T-cell (primary cell): ENCODE measurements at regions not wholly inside any gene's neighbourhood (a gene's known extent, or its start where the extent isn't known, plus 50 kb on each side); places are given as distances from the start of the nearest gene placed in this dataset.

ENCODE experiments used
- ATAC-seq, 4 experiments: fragments of 200-7000 bp in 3 of 4; fragments of 150-1000 bp in 1 of 4; cut with Tn5 transposase; replicated peaks in 1 of 4; 1 replicate in 3 of 4; 2 replicates in 1 of 4; pipeline ENCODE4 v1.10.0; 2021; ENCODE audit warnings: moderate library complexity in 3 of 4, mild to moderate bottlenecking in 2 of 4, moderate number of reproducible peaks in 1 of 4
- CTCF ChIA-PET, 2 donors: fragments of 300-600 bp; sonication (Branson Sonifier 250); formaldehyde crosslinking; loops; one replicate each; lab custom pipeline; 2022; ENCODE audit warnings: antibody characterized with exemption in 2 of 2; lab: Charles Lee
- POLR2A ChIA-PET, 2 donors: fragments of 300-600 bp; sonication (Branson Sonifier 250); formaldehyde crosslinking; loops; one replicate each; lab custom pipeline; 2022; ENCODE audit warnings: antibody characterized with exemption in 2 of 2; lab: Charles Lee
- DNase-seq, 35 experiments: peaks; one replicate each; pipeline versions ENCODE4 v3.0.0 to v3.0.0-alpha.2; 2013 to 2023
- H3K27ac ChIP-seq: one replicate; pipeline ENCODE4 v1.5.1; 2013; ENCODE audit warnings: low read length
- H3K27me3 ChIP-seq, 2 experiments: replicated peaks in 1 of 2; 1 replicate in 1 of 2; 2 replicates in 1 of 2; pipeline versions ENCODE4 v1.6.1 to v1.7.0; 2013; ENCODE audit warnings: low read length in 1 of 2, mixed read lengths in 1 of 2; ENCODE audit not compliant: control insufficient read depth in 2 of 2, insufficient read depth in 2 of 2; ENCODE audit errors: extremely low read depth in 1 of 2
- H3K36me3 ChIP-seq, 2 donors: 1 replicate in 1 of 2; 2 replicates in 1 of 2; pipeline versions ENCODE4 v1.6.1 to v1.7.0; 2013; ENCODE audit warnings: low read length in 1 of 2; ENCODE audit not compliant: control insufficient read depth in 2 of 2, insufficient read depth in 1 of 2; ENCODE audit errors: extremely low read depth in 1 of 2
- H3K4me1 ChIP-seq, 2 experiments: 1 replicate in 1 of 2; 2 replicates in 1 of 2; pipeline versions ENCODE4 v1.6.1 to v1.7.0; 2013; ENCODE audit warnings: low read length in 2 of 2, mixed read lengths in 1 of 2; ENCODE audit not compliant: insufficient read depth in 2 of 2, control insufficient read depth in 1 of 2; ENCODE audit errors: extremely low read depth in 1 of 2
- H3K4me3 ChIP-seq, 2 donors: 1 replicate in 1 of 2; 2 replicates in 1 of 2; pipeline versions ENCODE4 v1.5.1 to v1.7.0; 2013; ENCODE audit warnings: mild to moderate bottlenecking in 2 of 2, low read length in 1 of 2, moderate library complexity in 1 of 2; ENCODE audit not compliant: control insufficient read depth in 1 of 2; ENCODE audit errors: extremely low read depth in 1 of 2
- H3K9me3 ChIP-seq: 2 replicates; pipeline ENCODE4 v1.7.0; 2013
- H3K27ac Mint-ChIP-seq, 2 donors: one replicate each; pipeline ENCODE4 v1.8.0; 2020 to 2021; ENCODE audit warnings: mild to moderate bottlenecking in 2 of 2, mixed read lengths in 2 of 2
- H3K27me3 Mint-ChIP-seq, 2 donors: one replicate each; pipeline ENCODE4 v1.8.0; 2021 to 2022; ENCODE audit warnings: mixed read lengths in 2 of 2
- H3K36me3 Mint-ChIP-seq: one replicate; pipeline ENCODE4 v1.8.0; 2021; ENCODE audit warnings: mixed read lengths
- H3K4me1 Mint-ChIP-seq, 3 donors: one replicate each; pipeline ENCODE4 v1.8.0; 2020 to 2022; ENCODE audit warnings: mixed read lengths in 3 of 3, mild to moderate bottlenecking in 1 of 3
- H3K4me3 Mint-ChIP-seq, 3 donors: one replicate each; pipeline ENCODE4 v1.8.0; 2020 to 2022; ENCODE audit warnings: mild to moderate bottlenecking in 3 of 3, mixed read lengths in 3 of 3, moderate library complexity in 3 of 3
- H3K9me3 Mint-ChIP-seq, 3 donors: one replicate each; pipeline ENCODE4 v1.8.0; 2020 to 2022; ENCODE audit warnings: mixed read lengths in 3 of 3
- WGBS: methylation state at CpG from one replicate; pipeline ENCODE4 v1.1.5; 2013; ENCODE audit warnings: missing lambda C conversion rate; ENCODE audit not compliant: insufficient coverage; 5-methylcytosine and 5-hydroxymethylcytosine counted together

DNA sequence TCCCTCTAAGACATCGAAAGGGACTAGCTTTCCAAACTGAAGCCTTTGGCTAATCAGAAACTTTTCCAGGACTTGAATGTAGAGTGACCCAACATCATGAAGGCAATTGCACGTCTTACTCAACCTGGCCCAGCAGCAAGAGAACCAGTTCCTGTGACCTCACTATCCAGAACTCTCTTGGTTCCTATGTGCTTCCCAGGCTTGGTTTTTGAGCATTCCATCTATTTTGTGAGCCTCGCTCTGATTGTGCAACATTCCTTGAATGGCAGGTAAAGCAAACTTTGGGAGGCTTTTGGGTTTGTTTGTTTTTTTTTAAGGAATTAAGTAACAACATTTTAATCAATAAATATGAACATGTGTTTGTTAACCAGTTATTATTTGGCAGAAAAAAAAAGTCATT lies 183.6 kb upstream of the EGLN3 start:
- no peak overlapping the region for H3K27ac Mint-ChIP-seq
- H3K4me3 ChIP-seq: no peak overlapping the region
- H3K9me3 Mint-ChIP-seq: no peaks in the 10 kb centered on the region
- H3K27me3 ChIP-seq: peaks cover 0 to 1% of the 10 kb centered on the region in 2 experiments
- peaks cover 0 to 12% of the 10 kb centered on the region in 2 donors for H3K27me3 Mint-ChIP-seq
- H3K4me3 Mint-ChIP-seq: no peak overlapping the region
- no peak for DNase-seq
- ATAC-seq: no peak
- no peaks in the 10 kb centered on the region for H3K4me1 ChIP-seq
- 75% methylated on average over 2 of the region's 3 CpGs for WGBS
- CTCF ChIA-PET: interaction anchor here in 1 of 2 donors (0.6 kb wide), 1 partner anchor 294 kb away, joined by 4 read pairs; no protein-coding TSS in a partner anchor
- no peaks in the 10 kb centered on the region for H3K36me3 ChIP-seq
- H3K4me1 Mint-ChIP-seq: no peaks in the 10 kb centered on the region
- no peak overlapping the region for H3K27ac ChIP-seq
- no peaks in the 10 kb centered on the region for H3K36me3 Mint-ChIP-seq
- POLR2A ChIA-PET: no interaction called here
- no peaks in the 10 kb centered on the region for H3K9me3 ChIP-seq

DNA sequence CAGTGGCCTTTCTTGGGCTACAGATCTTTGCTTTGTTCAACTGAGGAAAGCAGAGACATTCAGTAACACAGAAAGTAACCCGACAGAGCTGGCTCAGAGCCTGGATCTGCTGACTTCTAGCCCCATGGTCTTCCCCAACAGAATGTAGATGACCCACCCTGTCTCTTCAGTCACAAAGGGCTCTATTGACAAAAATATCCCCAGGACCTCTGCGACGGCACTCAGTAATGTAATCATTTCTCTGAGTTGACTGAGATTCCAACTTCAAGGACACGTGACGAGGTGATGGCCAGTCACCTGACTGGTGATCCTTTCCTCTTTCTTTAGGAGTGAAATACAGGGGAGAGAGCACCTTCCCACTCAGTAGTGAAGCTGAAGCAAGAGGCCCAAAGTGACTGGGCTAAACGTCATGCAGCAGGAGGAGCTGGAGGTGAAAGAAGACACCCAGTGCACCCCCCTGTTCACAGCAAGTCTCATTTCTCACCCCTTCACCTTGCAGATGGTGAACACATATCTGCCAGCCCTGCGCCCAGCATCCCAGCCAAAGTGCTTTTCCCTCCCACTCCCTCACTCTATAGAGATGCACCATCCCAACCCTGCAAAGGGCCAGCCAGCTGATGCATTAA lies 179.2 kb upstream of the EGLN3 start:
- no peaks in the 10 kb centered on the region for H3K36me3 Mint-ChIP-seq
- Histone ChIP-seq H3K27ac (no peak overlapping the region), H3K4me1 (no peaks in the 10 kb centered on the region), H3K36me3 (no peaks in the 10 kb centered on the region), H3K4me3 (no peak overlapping the region), H3K27me3 (peaks cover 0 to 3% of the 10 kb centered on the region in 2 experiments), H3K9me3 (no peaks in the 10 kb centered on the region)
- POLR2A ChIA-PET: no interaction called here
- H3K9me3 Mint-ChIP-seq: no peaks in the 10 kb centered on the region
- H3K4me3 Mint-ChIP-seq: no peak overlapping the region
- DNase-seq: no peak
- H3K27me3 Mint-ChIP-seq: peaks cover 0 to 12% of the 10 kb centered on the region in 2 donors
- no peaks in the 10 kb centered on the region for H3K4me1 Mint-ChIP-seq
- H3K27ac Mint-ChIP-seq: no peak overlapping the region
- no peak for ATAC-seq
- CTCF ChIA-PET: no interaction called here
- WGBS: 100% methylated on average over 2 of the region's 7 CpGs

DNA sequence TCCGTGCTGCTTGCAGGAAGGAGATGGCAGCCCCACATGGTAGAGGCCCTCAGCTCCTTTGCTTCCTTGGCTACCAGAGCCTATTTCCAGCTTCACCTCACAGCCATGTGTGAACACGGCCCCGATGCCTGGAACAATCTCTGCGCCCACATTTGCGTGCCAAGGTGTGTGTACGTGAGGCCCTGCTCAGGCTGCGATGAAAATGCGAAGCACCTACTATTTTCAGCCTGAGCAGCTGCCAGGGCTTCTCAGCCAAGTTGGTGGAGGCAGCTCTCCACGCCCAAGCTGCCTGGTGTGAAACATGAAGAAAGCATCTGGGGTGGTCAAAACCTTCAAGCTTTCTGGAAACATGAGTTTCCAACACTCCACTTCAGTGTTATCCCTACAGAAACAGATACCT lies 177.8 kb upstream of the EGLN3 start:
- Histone ChIP-seq H3K27ac (no peak overlapping the region), H3K4me3 (no peak overlapping the region), H3K27me3 (peaks cover 0 to 3% of the 10 kb centered on the region in 2 experiments), H3K36me3 (no peaks in the 10 kb centered on the region), H3K4me1 (no peaks in the 10 kb centered on the region), H3K9me3 (no peaks in the 10 kb centered on the region)
- ATAC-seq (no peak), DNase-seq (no peak)
- Mint-ChIP-seq H3K36me3 (no peaks in the 10 kb centered on the region), H3K27me3 (peaks cover 1 to 12% of the 10 kb centered on the region in 2 donors), H3K4me1 (no peaks in the 10 kb centered on the region), H3K27ac (no peak overlapping the region), H3K9me3 (no peaks in the 10 kb centered on the region), H3K4me3 (no peak overlapping the region)
- CTCF ChIA-PET: no interaction called here
- POLR2A ChIA-PET: no interaction called here
- WGBS: 84% methylated on average over 6 of the region's 9 CpGs

DNA sequence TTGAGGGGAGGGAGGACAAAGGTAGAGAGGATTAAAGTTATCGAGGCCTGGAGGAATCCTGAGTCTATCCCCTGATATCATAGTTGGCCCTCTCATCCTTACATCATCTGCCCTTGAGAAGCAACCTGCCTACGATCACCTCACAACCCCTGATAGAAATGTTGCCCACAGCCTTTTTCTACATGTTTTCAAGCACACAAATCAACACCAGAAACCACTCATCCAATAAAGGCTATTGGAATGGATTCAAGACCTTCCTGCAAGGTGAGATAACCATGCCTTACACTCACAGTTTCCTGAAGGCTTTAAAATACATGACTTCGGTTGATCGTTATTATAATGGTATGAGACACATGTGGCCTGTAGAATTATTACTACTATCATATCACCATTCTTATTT lies 175.7 kb upstream of the EGLN3 start:
- Histone ChIP-seq H3K4me1 (no peaks in the 10 kb centered on the region), H3K36me3 (no peaks in the 10 kb centered on the region), H3K9me3 (no peaks in the 10 kb centered on the region), H3K27me3 (peaks cover 0 to 3% of the 10 kb centered on the region in 2 experiments), H3K27ac (no peak overlapping the region), H3K4me3 (no peak overlapping the region)
- ChIA-PET CTCF (no interaction called here), POLR2A (no interaction called here)
- ATAC-seq: no peak
- no peaks in the 10 kb centered on the region for H3K9me3 Mint-ChIP-seq
- WGBS: 88% methylated on average over 1 of the region's 4 CpGs
- no peak overlapping the region for H3K27ac Mint-ChIP-seq
- no peak overlapping the region for H3K4me3 Mint-ChIP-seq
- no peaks in the 10 kb centered on the region for H3K36me3 Mint-ChIP-seq
- peaks cover 3 to 4% of the 10 kb centered on the region in 2 donors for H3K27me3 Mint-ChIP-seq
- H3K4me1 Mint-ChIP-seq: no peaks in the 10 kb centered on the region
- DNase-seq: no peak

DNA sequence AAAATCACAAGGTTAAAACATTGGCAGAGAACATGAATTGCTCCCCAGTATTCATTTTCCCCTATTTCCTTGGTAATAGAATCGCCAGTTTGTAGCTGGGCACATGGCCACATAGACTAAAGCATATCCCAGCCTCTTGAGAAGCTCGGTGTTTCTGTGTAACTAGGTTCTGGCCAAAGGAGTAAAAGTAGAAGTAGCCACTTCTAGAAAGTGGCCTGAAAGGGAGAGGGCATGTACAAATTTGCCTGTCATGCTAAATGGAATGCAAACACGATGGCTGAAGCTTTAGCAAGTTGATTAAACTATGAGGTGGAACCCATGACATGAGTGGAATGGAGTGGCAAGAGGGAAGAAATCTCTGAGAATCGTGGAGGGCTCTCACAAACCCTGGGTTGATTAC lies 173.7 kb upstream of the EGLN3 start:
- H3K4me1 ChIP-seq: no peaks in the 10 kb centered on the region
- no peak overlapping the region for H3K27ac ChIP-seq
- H3K9me3 ChIP-seq: no peaks in the 10 kb centered on the region
- 58% methylated on average over 2 of the region's 4 CpGs for WGBS
- Mint-ChIP-seq H3K27ac (no peak overlapping the region), H3K36me3 (no peaks in the 10 kb centered on the region), H3K27me3 (peaks cover 3 to 4% of the 10 kb centered on the region in 2 donors), H3K9me3 (no peaks in the 10 kb centered on the region), H3K4me1 (peaks cover 0 to 11% (median 7%) of the 10 kb centered on the region in 3 donors), H3K4me3 (no peak overlapping the region)
- CTCF ChIA-PET: no interaction called here
- H3K27me3 ChIP-seq: peaks cover 0 to 3% of the 10 kb centered on the region in 2 experiments
- ATAC-seq (no peak), DNase-seq (no peak)
- no peak overlapping the region for H3K4me3 ChIP-seq
- POLR2A ChIA-PET: no interaction called here
- H3K36me3 ChIP-seq: no peaks in the 10 kb centered on the region

DNA sequence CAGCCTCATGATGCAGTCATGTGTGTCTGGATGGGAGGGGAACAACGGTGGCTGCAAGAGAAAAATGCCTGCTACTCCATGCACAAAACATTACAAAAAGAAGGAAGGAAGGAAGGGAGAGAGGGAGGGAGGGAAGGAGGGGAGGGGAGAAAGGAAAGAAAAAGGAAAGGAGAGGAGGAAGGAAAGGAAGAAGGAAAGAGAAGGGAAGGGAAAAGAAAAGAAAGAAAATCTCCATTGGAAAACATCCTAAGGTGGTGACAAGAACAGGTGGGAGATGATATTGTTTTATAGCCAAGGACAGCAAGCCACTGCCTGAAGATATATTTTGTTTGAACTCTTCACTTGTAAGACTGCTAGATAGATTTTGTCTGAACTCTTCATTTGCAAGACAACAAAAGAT lies 171.8 kb upstream of the EGLN3 start:
- H3K27me3 Mint-ChIP-seq: peaks cover 3 to 4% of the 10 kb centered on the region in 2 donors
- ATAC-seq (no peak), DNase-seq (no peak)
- POLR2A ChIA-PET: no interaction called here
- no peaks in the 10 kb centered on the region for H3K36me3 Mint-ChIP-seq
- no peak overlapping the region for H3K27ac Mint-ChIP-seq
- no peak overlapping the region for H3K4me3 Mint-ChIP-seq
- no CpG with 5 or more reads among the region's 1 CpG for WGBS
- H3K4me3 ChIP-seq: no peak overlapping the region
- peaks cover 0 to 15% (median 7%) of the 10 kb centered on the region in 3 donors for H3K4me1 Mint-ChIP-seq
- H3K9me3 Mint-ChIP-seq: no peaks in the 10 kb centered on the region
- CTCF ChIA-PET: interaction anchor here in 1 of 2 donors (0.6 kb wide), 1 partner anchor 144 kb away, joined by 3 read pairs; no protein-coding TSS in a partner anchor
- no peaks in the 10 kb centered on the region for H3K9me3 ChIP-seq
- no peak overlapping the region for H3K27ac ChIP-seq
- H3K36me3 ChIP-seq: no peaks in the 10 kb centered on the region
- no peaks in the 10 kb centered on the region for H3K4me1 ChIP-seq
- no peaks in the 10 kb centered on the region for H3K27me3 ChIP-seq
